Glutamatergic neuron (in vitro differentiated cells): ENCODE measurements at regions not wholly inside any gene's neighbourhood (a gene's known extent, or its start where the extent isn't known, plus 50 kb on each side); places are given as distances from the start of the nearest gene placed in this dataset.
"Not testable (repeated sequence)": the region's sequence is repeated elsewhere in the genome, so short reads cannot be mapped to it uniquely, and the experiment has no call there.

ENCODE experiments used
- DNase-seq: peaks from one replicate; pipeline ENCODE4 v3.0.0; 2022
- H3K27ac Mint-ChIP-seq: one replicate; pipeline ENCODE4 v1.8.0; 2020; ENCODE audit warnings: mild to moderate bottlenecking, mixed read lengths, inconsistent platforms; ENCODE audit not compliant: unreplicated experiment
- H3K27me3 Mint-ChIP-seq: one replicate; pipeline ENCODE4 v1.8.0; 2020; ENCODE audit warnings: mild to moderate bottlenecking, moderate library complexity, mixed read lengths, inconsistent platforms; ENCODE audit not compliant: unreplicated experiment
- H3K36me3 Mint-ChIP-seq: one replicate; pipeline ENCODE4 v1.8.0; 2020; ENCODE audit warnings: mild to moderate bottlenecking, mixed read lengths, inconsistent platforms; ENCODE audit not compliant: unreplicated experiment
- H3K4me1 Mint-ChIP-seq: one replicate; pipeline ENCODE4 v1.8.0; 2020; ENCODE audit warnings: mild to moderate bottlenecking, low read depth, mixed read lengths, inconsistent platforms; ENCODE audit not compliant: unreplicated experiment
- H3K4me3 Mint-ChIP-seq: one replicate; pipeline ENCODE4 v1.8.0; 2020; ENCODE audit warnings: mild to moderate bottlenecking, mixed read lengths, inconsistent platforms; ENCODE audit not compliant: unreplicated experiment
- H3K9me3 Mint-ChIP-seq: one replicate; pipeline ENCODE4 v1.8.0; 2020; ENCODE audit warnings: mild to moderate bottlenecking, moderate library complexity, mixed read lengths, inconsistent platforms; ENCODE audit not compliant: unreplicated experiment

DNA sequence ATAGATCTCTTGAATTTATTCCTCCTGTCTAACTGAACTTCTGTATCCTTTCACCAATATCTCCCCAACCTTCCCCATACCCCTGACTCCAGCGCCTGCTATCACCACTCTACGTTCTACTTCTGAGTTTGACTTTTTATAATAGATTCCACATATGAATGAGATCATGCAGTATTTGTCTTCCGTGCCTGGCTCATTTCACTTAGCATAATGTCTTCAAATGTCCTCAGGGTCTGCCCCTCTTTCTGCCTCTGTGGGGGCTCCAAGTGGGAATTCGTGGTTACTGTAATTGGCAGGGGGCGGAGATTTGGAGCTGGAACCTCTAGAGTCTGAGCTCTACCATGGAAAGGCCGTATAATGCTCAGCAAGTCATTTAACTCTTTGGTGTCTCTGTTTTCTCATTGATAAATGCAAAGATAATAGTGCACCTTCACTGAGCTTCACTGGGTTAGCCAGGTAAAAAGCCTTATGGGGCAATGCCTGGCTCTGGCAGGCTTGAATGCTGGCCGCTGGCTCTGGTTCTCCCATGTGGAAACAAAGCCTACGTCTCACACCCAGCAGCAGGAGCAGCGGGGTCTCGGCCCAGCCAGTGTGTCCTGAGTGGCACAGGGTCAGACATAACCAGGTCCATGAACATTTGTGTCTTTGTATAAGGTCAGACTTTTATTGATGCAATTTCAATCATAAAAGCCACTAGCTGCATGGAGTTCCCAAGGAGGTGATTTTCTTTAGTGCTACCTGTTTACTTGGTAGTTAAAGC is 259.1 kb upstream of the PLGLB1 start:
- H3K4me3 Mint-ChIP-seq, H3K9me3 Mint-ChIP-seq, H3K27ac Mint-ChIP-seq, H3K27me3 Mint-ChIP-seq, H3K36me3 Mint-ChIP-seq, H3K4me1 Mint-ChIP-seq, DNase-seq: not testable (repeated sequence)

DNA sequence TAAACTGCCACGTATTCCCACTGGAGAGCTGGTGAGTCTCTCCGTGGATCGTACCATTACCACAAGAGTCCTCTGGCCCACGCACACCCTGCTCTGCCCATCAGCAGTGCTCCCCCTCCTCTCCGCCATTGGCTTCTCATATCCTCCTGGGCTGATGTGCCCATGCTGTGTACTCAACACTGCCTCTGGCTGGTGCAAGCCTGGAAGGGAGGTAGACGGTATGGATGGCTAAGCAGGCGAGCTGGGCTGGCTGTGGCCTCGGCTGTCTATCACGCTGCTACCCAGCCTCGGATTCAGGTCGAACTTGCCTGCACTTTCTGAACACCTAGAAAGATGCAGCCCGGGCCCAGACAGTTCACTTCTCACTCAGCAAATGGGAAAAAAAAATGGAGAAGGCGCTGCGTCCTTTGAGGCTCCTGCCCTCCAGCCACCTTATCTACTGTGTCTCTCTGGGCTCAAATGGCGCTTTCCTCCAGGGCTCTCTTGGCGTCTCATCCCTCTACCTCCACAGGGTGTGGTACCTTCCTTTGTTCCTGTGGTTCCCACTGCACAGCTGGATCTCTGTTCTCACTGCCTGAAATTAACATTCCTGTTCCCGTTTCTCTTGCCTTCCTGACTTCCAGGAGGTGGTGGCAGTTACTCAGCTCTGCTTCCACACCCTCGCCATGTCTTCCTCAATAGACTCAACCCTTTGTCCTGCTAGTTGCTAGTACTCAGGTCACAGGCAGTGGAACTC is 262.3 kb upstream of the PLGLB1 start:
- not testable (repeated sequence) for H3K9me3 Mint-ChIP-seq, H3K4me1 Mint-ChIP-seq, H3K27me3 Mint-ChIP-seq, H3K36me3 Mint-ChIP-seq, H3K4me3 Mint-ChIP-seq, DNase-seq, H3K27ac Mint-ChIP-seq

DNA sequence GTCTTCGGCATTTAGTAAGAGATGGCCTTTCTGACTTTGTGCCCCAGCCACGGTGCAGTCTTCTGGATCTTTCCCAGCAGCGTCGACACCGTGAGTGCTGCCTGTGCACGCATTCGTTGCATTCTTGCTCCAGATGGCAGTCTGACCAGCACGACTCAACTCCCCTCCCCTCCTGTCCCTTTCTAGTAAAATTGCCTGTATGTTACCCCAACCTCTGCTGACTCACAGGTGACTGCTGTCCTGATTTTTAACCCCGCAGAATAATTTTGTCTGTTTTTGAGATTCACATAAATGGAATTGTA is 262.8 kb upstream of the PLGLB1 start:
- not testable (repeated sequence) for H3K4me1 Mint-ChIP-seq, H3K27ac Mint-ChIP-seq, H3K4me3 Mint-ChIP-seq

DNA sequence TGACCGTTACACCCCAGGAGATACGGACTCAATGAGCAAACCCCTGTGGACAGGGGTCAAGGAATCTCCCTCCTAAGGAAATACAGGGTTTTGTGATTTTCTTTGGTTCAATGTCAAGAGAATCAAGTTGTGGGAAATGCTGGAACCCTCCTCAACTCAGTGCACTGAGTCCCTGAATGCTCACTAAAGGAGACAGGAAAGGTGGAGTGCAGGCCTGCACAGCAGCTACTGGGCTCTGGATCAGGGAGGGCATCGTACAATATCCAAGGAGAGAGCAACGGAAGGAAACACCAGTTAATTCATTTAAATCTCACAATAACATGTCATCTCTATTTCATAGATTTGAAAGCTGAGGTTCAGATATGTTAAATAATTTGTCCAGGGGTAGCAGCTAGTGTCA is 263.5 kb upstream of the PLGLB1 start:
- not testable (repeated sequence) for H3K27ac Mint-ChIP-seq, H3K9me3 Mint-ChIP-seq, DNase-seq, H3K4me1 Mint-ChIP-seq, H3K4me3 Mint-ChIP-seq, H3K27me3 Mint-ChIP-seq, H3K36me3 Mint-ChIP-seq

More for the DNA sequence above, 262.8 kb upstream of the PLGLB1 start:
- not testable (repeated sequence) for H3K9me3 Mint-ChIP-seq, H3K27me3 Mint-ChIP-seq, H3K36me3 Mint-ChIP-seq, DNase-seq

DNA sequence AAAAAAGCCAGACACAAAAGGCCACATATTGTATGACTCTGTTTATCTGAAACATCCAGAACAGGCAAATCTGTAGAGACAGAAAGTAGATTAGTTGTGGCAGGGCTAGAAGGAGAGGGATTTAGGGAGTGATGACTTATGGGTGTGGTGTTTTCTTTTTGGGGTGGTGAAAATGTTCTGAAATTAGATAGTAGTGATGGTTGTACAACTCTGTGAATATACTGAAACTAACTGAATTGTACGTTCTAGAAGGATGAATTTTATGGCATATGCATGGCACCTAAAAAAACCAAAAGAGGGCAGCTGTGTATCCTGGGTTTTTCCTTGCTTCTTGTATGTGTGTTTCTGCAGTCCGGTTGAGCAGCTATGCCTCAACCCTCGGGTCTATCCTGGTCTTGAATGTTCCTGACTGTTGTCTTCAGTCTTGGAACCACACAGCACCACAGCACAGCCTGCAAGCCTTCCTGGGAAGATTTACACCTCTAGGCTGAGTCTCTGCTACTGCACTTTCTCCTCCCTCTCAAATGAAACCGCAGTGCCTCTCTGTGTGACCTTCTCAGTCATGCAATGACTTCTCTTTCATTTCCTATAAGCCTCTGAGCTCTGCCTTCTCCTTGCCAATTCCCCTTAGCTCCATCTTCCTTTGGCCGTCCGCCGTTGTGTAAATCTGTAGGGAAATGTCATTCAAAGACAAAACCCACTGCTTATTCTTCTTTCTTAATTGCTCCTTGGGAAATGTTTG is 269.1 kb upstream of the PLGLB1 start:
- H3K4me3 Mint-ChIP-seq, H3K27ac Mint-ChIP-seq, H3K27me3 Mint-ChIP-seq, H3K9me3 Mint-ChIP-seq, H3K36me3 Mint-ChIP-seq, H3K4me1 Mint-ChIP-seq, DNase-seq: not testable (repeated sequence)

DNA sequence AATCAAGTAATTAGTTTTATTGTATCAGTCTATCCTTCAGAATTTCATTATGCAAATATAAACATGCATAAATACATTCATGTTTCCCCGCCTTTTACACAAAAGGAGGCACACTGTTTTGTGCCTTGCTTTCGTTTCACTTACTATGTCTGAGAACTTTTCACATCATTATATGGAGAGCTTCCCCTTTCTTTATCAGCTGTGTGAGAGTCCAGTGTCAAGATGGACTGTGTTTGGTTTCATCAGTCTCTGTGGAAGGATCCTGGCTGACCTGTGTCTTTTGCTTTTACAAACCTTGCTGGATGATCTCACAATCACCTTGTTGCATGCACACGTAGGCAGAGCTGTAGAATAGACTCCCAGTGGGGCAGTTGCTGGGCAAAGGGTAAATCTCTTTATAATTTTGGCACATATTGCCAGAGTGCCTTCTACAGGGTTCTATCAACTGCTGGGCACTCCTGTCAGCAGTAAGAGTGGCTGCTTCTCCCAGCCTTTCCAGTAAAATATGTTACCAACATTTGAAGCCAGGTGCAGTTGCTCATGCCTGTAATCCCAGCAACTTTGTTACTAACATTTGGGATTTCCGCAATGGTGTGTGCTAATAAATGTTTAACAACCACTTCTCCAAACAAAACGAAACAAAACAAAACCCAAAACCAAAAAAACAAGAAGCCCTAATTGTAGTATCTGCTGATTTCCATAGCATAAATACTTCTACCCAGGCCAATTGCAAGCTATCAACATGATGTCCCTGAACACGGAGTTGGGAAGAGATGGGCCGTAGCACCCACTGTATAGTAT is 270.0 kb upstream of the PLGLB1 start:
- not testable (repeated sequence) for DNase-seq, H3K27ac Mint-ChIP-seq, H3K36me3 Mint-ChIP-seq, H3K4me3 Mint-ChIP-seq, H3K27me3 Mint-ChIP-seq, H3K4me1 Mint-ChIP-seq, H3K9me3 Mint-ChIP-seq

DNA sequence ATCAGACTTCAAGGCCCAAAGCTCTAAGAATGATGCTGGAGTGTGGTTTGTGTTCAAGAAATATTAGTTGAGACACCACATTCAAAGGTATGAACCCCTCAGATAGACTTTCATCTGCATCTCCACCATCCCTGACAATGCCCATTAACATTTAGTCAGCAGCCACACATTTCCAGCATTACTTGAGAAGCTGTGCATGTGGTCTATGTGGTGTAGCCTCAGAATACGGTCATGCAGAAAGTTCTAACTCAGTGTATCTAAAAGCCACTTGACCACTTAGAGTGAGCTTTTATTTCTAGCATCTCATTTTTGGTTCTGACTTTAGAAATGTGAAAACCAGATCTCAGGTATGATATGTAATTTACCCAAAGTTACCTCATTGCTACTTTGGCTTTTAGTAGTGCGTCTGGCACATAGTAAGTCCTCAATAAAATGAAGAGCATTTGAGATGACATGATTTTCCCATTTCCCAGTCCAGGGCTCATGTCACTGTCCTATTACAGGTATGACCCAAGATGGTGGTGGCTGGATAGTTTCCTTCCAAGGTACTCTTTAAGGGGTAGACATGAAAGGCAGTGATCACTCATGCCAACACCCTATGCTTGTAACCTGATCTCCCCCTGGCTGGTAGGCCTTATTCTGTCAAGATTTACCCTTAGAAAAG is 272.4 kb upstream of the PLGLB1 start:
- H3K9me3 Mint-ChIP-seq, H3K36me3 Mint-ChIP-seq, H3K27ac Mint-ChIP-seq, DNase-seq, H3K4me1 Mint-ChIP-seq, H3K4me3 Mint-ChIP-seq, H3K27me3 Mint-ChIP-seq: not testable (repeated sequence)

DNA sequence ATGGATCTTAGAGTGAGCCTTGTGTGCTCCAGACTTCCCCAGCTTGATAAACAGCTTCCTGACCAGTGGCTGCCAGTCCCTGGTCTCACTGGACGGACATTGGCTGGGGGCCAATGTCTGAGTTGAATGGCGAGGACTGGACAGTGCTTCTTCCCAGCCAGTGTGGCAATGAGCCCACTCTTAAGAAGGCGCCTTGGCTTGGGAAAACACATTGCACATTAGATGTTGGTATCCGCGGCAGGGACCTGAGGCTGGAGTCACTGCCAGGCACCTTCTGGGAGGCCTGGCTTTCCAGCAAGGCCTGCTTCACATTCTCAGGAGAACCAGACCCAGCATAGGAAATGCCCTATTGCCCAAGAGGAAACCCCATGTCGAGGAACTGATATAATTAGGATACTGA is 273.5 kb upstream of the PLGLB1 start:
- DNase-seq, result not testable (repeated sequence)

DNA sequence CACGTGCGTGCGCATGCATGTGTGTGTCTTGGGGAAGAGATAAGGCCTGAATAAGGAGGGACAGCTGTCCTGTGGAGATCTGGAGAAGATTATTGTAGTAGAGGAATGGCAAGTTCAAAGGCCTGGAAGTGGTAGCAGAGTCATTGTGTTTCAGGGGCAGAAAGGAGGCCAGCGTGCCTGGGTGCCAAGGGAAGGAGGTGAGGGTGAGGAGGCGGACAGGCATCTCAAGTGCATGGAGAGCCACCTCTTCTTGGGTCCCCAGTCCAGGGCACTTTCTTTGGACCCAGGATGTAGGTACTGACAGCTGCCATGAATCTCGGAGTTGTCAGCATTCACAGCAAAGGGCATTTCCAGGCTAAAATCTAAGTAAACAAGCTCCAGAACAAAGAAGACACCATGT is 279.7 kb upstream of the PLGLB1 start:
- H3K36me3 Mint-ChIP-seq, DNase-seq, H3K4me1 Mint-ChIP-seq, H3K9me3 Mint-ChIP-seq, H3K4me3 Mint-ChIP-seq, H3K27me3 Mint-ChIP-seq, H3K27ac Mint-ChIP-seq: not testable (repeated sequence)

More for the DNA sequence above, 273.5 kb upstream of the PLGLB1 start:
- not testable (repeated sequence) for H3K4me3 Mint-ChIP-seq, H3K36me3 Mint-ChIP-seq, H3K27me3 Mint-ChIP-seq, H3K27ac Mint-ChIP-seq, H3K9me3 Mint-ChIP-seq, H3K4me1 Mint-ChIP-seq

DNA sequence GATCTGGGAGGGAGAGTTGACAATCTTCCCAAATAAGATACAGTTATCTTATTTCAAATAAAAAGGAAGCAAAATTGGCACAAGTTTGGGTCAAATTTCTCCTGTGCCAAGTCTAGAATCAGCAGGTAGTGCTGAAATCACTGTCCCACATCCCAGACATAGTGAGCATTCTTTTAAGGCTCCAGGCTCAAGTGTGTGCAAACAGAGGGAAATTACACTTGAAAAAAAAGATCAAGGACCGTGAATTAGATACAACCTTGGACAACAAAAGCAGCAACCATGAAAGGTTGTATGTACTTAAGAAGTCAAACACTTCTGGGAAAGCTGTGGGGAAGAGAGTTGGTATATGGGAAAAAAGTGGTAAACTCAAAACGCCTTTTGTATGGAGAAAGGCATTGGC is 280.2 kb upstream of the PLGLB1 start:
- not testable (repeated sequence) for H3K9me3 Mint-ChIP-seq, H3K36me3 Mint-ChIP-seq, H3K27me3 Mint-ChIP-seq, H3K27ac Mint-ChIP-seq, H3K4me3 Mint-ChIP-seq, DNase-seq, H3K4me1 Mint-ChIP-seq

DNA sequence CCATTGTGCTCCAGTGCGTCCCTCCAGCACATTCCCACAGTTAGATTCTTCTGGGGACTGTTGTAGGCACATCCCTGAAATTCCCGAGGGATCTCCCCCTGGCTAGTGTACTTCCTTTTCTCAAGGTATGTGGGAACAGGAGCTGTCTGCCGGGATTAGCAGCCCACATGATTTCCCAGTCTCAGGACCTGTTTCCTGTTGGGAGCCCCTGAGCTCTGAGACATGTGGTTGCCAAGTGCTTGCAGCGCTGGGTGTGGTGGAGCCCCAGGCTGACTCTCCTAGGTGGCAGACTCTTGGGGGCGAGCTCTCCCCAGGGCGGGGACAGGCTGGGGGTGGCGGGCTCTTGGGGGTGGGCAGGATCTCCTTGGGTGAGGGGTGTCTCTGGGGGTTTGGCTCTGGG is 287.0 kb upstream of the PLGLB1 start:
- DNase-seq, H3K4me3 Mint-ChIP-seq, H3K4me1 Mint-ChIP-seq, H3K36me3 Mint-ChIP-seq, H3K9me3 Mint-ChIP-seq, H3K27me3 Mint-ChIP-seq, H3K27ac Mint-ChIP-seq: not testable (repeated sequence)
